Caki2 (cell line): ENCODE measurements at regions not wholly inside any gene's neighbourhood (a gene's known extent, or its start where the extent isn't known, plus 50 kb on each side); places are given as distances from the start of the nearest gene placed in this dataset.

ENCODE experiments used
- DNase-seq: peaks from one replicate; pipeline ENCODE4 v3.0.0-alpha.2; 2015; ENCODE audit warnings: low read depth
- in situ Hi-C: cut with HindIII; loops from 2 replicates; pipeline ENCODE4 v1.10.0; 2016; ENCODE audit warnings: low sequenced_read_pairs, low pct_unique_long_range_greater_than_20kb, mixed read lengths

DNA sequence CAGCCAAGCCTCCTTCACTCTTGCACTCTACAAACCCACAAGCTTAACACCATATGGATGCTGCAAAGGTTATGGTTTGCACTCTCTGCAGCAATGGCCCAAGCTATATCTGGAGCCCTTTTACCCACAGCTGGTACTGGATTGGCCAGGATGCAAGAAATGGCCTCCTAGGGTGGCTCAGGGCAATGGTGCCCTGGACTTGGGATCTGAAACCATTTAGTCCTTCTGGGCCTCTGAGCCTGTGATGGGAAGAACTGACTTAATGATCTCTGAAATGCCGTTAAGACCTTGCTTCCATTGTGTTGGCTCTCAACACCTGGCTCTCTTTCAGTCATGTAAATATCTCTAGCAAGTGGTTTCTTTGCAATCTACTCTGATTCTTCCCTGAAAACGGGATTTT lies 626.0 kb downstream of the KCTD8 start:
- in situ Hi-C loops, result no loop called here
- DNase-seq, result no peak

DNA sequence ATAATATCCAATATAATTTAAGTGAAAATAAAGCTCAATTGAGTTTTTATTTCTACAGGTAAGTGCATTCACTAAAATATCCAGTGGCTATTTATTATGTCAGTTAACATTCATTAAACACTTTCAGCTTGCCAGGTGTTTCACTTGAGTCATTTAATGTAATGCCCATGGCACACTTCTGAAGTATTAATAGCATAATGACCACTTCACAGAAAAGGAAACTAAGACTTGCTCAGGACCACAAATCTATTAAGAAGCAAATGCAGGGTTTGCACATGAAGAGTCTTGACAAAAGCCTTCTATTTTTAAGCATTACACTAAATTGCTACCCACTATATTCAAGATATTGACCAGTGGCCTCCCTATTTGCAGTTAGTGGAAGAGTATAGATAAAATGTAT lies 612.7 kb downstream of the KCTD8 start:
- in situ Hi-C loops, result no loop called here
- DNase-seq, result no peak

DNA sequence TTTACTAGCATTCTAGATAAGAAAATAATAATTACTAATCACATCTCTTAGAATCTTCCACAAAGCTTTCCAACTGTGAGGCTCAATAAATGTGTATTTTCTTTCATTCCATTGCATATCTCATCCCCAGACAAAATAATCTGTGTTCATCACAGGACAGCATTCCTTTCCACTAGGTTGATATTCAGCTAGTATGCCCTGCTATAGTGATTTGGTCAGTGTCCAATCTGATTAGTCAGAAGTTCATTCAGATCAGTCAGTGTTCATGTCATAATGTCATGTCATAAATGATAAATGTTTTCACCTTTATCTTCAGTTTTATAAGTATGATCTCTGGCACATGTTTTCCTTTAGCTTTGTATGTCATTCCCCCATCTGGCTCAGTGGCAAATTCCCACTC lies 611.4 kb downstream of the KCTD8 start:
- DNase-seq, result peak; percentile 11
- in situ Hi-C loops, result no loop called here

DNA sequence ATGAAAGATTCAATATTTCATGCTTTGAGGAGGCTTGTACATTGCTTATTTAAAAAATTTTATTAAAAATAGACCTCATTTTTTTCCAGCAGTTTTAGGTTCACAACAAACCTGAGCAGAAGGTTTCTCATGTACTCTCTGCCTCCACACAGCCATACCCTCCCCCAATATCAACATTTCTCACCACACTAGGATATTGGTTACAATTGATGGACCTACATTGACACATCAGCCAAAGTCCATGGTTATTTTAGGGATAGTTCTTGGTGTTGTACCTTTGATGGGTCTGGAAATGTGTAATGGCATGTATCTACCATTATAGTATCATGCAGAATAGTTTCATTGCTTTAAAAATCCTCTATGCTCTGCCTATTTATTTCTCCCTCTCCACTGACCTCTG lies 611.0 kb downstream of the KCTD8 start:
- DNase-seq, result no peak
- in situ Hi-C loops, result no loop called here

DNA sequence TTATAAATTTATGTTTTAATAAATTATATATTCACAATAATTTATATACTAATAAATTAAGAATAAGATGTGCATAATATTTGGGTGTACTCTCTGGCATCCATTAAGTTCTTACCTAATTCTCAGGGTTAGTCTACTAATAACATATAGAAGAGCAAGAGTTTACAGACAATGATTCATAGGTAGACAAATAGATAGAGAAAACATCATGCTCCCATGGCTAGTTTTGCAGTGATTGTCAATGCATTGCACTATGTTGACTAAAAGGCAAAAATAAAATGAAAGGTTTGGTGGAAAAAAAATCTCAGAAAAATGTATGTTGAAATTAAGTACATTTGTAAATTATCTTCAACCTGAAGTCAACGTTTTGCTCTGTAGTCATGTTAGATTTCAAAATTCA lies 606.0 kb downstream of the KCTD8 start:
- in situ Hi-C loops, result no loop called here
- DNase-seq, result no peak

DNA sequence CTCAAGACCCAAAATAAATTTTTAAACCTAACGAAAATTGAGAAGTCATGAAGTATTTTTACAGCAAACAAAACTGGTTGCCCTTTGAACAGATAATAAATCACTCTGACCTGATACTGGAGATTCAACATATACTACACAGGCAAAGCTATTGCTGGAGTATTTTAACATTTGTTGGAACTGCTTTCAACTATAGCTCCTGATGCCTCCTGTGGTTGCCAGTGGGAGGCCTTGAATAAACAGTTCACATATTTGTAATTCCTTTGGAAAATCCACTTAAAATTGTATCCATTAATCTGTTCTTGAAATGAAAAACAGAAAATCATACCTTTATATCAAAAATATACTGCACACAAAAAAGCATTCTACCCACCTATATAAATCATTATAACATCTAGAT lies 605.1 kb downstream of the KCTD8 start:
- in situ Hi-C loops, result no loop called here
- peak; percentile 8 for DNase-seq

DNA sequence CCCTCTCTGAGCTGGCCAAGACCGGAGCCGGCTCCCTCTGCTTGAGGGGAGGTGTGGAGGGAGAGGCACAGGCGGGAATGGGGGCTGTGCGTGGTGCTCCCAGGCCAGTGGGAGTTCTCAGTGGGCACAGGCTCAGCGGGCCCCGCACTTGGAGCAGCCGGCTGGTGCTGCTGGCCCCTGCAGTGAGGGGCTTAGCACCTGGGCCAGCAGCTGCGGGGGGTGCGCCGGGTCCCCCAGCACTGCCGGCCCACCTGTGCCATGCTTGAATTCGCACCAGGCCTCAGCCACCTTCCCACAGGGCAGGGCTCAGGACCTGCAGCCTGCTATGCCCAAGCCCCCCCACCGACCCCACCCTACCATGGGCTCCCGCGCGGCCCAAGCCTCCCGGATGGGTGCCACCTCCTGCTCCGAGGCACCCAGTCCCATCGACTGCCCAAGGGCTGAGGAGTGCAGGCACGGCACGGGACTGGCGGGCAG lies 602.5 kb downstream of the KCTD8 start:
- DNase-seq, result no peak
- in situ Hi-C loops, result no loop called here

DNA sequence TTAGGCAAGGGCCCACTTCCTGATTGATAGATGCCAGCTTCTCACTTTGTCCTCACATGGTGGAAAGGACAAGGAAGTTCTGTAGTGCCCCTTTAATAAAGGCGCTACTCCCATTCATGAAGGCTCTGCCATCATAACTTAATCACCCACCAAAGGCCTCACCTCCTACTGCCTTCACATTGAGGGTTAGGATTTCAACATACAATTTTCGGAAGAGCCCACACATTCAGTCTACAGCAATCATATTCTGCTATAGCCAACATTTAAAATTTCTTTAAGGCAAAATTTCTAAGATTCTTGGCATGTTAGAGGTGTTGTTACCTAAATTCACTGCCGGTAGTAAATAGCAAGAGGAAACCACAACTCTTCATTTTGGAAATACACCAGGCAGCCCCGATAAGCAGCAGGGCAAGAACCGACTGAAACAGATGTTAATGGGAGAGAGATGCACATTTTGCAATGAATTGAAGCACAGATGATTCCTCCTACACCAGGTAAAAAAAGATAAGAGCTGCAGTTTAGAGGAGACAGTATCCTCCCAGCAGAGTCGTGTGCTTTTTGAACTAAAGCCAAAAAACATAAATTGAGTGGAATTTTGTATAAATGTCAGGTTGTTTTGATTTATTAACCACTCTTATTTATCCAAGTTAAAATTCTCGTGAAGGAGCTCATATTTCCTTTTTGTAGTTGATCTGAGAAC lies 594.9 kb downstream of the KCTD8 start:
- in situ Hi-C loops, result no loop called here
- no peak for DNase-seq

DNA sequence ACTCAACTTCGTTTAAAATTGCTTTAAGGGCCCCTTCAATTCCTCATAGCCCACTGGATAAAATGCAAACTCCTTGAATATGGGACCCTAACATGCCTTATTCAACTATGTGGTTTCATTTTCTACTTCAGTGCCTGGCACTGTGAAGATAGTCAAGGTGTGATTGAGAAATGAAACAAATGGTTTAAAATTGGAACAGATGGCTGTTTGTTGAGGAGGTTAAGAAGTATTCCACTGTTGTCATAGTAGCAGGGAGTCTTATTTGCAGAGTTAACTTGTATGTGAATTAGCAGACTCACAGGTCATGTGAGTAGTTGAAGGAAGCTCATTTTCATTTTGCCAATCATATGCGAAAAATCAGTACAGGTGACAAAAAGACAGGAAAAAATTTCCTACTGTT lies 593.3 kb downstream of the KCTD8 start:
- no peak for DNase-seq
- in situ Hi-C loops, result no loop called here

DNA sequence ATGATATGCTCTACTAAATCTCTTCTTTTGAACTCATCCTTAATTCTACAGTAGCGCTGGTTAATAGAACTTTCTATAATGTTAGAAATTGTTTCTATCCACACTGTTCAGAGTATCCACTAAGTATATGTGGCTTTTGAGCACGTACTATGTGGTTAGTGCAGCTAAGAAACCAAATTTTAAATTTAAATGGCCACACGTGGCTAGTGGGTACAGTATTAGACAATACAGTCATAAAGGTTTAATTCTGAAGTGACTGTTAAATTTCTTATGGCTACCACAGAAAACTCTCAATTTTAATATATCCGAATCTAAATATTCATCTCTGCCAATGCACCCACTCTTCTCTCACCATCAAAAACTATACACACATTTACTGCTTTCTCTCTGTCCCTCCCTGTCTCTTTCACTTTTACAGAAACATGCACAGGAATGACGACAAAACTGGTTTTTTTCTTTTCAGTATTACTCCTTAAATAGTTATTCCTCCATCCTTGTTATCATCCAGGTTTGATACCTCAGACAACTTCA lies 583.9 kb downstream of the KCTD8 start:
- in situ Hi-C loops, result no loop called here
- DNase-seq, result no peak

DNA sequence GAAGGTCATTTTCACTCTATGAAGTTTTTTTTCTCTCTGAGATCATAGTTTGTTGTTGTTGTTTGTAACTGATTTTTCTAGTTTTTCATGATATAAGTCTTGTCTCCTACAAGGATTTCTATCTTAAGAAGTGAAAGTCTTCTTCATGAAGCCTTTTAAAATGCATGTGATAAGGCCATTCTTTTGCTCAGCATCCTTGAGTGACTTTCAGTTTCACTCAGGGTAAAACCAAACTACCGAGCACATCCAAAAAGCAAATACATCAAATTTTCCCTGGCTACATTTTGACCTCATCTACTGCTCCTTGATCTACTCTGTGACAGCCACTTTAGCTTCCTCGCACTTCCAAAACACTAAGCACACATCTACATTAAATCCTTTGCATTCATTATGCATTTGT lies 580.7 kb downstream of the KCTD8 start:
- in situ Hi-C loops, result no loop called here

DNA sequence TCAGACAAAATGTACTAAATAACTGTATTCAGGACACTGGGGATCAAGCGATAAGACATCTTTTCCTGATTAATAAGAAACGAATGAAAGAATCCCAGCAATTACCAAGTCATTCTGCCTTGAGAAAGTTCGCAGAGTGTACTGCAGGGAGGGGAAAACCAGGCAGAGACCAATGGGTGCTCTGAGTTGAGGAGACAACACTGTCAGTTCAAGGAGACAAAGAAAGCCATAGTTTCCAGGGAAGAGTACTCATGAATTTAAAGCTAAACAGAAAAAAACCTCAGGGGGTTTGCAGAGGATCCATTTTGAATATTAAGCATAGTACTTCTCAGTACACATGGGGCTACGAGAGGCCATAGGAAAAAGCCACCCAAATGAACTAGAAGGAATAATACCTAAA lies 573.0 kb downstream of the KCTD8 start:
- DNase-seq, result no peak
- in situ Hi-C loops, result no loop called here

More for the DNA sequence above, 580.7 kb downstream of the KCTD8 start:
- no peak for DNase-seq

DNA sequence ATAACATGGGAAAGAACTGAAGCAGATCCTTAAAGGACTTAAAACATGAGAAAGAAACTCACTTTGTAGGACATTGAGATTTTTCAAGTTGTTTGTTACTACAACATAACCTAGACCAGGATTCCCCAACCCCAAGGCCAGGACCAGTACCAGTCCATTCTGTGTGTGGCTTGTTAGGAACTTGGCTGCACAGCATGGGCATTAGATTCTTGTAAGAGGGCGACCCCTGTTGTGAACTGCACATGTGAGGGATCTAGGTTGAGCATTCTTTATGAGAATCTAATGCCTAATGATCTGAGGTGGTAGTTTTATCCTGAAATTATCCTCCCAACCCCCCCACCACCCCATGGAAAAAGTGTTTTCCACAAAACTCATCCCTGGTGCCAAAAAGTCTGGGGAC lies 566.1 kb downstream of the KCTD8 start:
- in situ Hi-C loops, result no loop called here
- DNase-seq, result no peak

DNA sequence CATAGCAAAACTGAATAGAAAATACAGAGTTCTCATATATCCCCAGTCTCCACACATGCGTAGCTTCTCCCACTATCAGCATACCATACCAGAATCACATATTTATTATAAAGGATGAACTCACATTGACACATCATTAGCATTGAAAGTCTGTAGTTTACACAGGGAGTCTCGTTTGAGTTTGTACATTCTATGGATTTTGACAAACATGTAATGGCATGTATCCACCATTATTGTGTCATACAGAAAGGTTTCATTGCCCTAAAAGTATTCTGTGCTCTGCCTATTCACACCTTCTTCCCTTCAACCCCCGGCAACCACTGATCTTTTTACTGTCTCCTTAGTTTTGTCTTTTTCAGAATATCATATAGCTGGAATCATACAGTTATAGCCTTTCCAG lies 562.4 kb downstream of the KCTD8 start:
- DNase-seq, result no peak
- in situ Hi-C loops, result no loop called here

DNA sequence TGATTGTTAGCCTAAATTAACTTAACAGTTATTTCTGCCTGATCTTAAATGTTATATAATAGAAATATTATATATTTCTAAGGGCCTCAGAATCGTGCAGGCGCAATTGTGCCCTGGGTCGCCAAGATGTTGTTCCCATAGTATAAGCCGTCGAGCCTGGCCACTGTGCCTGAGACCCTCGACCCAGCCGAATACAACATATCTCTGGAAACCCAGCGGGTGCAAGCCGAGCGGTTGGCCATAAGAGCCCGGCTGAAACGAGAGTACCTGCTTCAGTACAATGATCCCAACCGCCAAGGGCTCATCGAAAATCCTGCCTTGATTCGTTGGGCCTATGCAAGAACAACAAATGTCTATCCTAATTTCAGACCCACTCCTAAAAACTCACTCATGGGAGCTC lies 549.8 kb downstream of the KCTD8 start:
- in situ Hi-C loops, result no loop called here
- no peak for DNase-seq

DNA sequence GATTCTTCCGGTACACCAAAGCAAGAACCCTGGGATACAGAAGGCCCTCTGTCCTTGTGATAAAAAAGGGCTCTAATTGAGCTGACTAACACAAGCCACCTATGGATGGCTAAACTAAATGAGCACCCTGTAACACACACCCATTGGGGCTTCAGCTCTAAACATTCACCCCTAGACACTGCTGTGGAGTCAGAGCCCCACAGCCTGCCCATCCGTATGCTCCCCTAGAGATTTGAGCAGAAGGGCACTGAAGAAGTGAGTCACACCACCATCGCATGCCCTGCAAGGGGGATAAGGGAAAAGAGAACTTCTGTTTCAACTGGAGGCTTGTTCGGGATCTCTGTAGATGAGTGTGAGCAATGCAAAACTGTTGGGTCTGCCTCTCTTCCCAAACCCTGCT lies 545.2 kb downstream of the KCTD8 start:
- DNase-seq, result no peak
- in situ Hi-C loops, result no loop called here

DNA sequence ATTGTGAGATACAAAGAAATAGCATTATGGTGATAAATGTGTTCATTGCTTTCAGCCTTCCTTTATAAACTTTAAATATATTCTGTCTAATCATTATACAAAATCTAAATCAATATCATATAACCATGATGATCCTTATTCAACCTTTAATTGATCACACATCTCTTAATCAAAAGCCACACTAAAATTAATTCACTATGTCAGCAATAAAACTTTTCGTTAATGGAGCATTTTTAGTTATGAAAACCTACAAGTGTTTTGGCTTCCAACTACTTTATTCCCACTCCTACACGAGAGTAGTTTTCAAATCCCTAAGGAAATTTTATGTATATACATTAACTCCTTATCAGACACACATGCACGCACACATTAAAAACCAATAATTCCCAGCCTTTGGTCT lies 530.2 kb downstream of the KCTD8 start:
- in situ Hi-C loops, result no loop called here
- DNase-seq, result no peak

DNA sequence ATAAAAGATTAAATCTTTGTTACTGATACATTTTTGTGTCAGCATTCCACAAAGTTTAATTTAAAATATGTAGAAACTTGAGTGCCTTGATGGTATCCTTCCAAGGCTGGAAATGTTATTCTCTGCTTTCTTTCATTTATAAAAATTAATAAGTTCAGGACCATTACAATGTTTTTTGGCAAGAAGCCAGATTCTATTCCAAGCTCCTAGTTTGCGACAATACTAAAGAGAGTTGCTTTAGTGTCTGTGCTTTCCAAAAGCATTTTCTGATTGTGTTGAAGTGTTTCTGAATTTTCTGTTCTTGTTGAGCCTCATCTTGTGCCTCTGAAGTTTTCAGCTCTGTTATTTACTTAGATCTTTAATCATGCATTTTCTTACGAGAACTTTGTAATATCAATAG lies 516.2 kb downstream of the KCTD8 start:
- DNase-seq, result no peak

DNA sequence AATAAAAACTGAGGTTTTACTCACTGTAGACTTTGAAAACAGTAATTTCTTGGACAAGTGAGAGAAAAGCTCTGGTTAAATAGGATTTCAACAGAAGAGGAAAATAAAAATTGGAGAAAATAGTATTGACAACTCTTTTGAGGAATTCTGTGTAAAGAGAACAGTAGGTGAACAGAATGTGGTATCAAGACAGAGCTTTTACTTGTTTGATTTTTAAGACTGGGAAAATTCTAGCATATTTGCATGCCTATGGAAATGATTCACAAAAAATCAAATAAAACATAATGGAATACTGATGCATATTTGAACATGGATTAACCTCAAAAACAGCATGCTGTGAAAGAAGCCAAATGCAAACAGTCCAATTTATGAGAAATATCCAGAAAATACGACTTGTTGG lies 504.6 kb downstream of the KCTD8 start:
- no peak for DNase-seq
- in situ Hi-C loops, result no loop called here

More for the DNA sequence above, 516.2 kb downstream of the KCTD8 start:
- in situ Hi-C loops, result no loop called here

DNA sequence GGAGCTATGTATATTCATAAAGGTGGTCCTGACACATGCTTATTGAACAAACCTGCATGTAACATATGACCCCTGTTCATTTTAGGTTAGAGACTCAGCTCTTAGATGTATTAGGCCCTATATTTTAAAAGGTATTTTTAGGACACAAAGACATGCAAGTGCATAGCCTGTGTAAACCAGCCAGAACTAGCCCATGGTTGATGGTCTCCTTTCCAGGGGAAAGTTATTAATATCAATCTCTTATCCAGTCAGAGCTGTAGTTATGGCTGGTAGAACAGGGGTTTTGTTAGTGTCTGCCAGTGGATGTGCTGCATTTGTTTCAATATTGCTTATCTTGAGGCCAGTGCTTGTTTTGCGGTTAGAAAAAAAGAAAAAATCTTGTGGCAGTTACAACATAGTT lies 488.6 kb downstream of the KCTD8 start:
- DNase-seq, result no peak
- in situ Hi-C loops, result no loop called here
